HT-29 (cell line): ENCODE measurements at regions not wholly inside any gene's neighbourhood (a gene's known extent, or its start where the extent isn't known, plus 50 kb on each side); places are given as distances from the start of the nearest gene placed in this dataset.

ENCODE experiments used
- DNase-seq: peaks from one replicate; pipeline ENCODE4 v3.0.0-alpha.2; 2015; ENCODE audit warnings: low spot score

DNA sequence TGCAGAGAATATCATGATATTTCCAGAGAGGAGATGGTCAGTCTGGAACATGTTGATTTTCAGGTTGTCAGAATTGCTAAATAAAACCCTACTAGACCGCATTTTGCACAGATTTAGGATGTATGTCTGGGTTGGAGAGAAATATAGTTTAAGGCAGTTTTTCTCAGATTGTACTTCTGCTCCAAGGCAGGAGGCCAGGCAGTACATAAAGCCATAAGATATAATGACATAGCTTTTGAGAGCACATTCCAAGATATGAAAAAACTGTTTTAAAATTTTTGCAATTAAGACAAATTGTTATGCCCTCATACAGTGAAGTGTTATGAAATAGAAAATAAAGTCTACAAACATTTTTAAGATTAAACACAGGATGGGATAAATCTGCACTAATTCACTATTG lies 301.8 kb upstream of the CBLB start:
- no peak for DNase-seq

DNA sequence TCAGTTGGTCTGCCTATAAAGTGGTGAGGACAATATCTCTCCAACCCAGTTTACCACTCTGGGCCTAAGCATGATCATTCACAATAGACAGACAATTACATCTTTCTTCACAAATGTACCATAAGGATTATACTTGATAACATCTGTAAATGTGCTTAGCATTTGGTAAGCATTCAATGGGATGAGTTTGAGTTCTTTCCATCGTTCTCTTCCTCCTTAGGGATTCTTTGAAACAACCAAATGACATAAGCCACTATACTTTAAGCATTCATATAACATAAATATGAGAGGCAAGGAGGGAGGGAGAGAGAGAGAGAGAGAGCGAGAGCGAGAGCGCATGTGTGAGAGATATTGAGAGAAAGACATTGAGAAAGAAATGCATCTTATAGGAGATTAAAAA lies 303.3 kb upstream of the CBLB start:
- DNase-seq, result no peak

DNA sequence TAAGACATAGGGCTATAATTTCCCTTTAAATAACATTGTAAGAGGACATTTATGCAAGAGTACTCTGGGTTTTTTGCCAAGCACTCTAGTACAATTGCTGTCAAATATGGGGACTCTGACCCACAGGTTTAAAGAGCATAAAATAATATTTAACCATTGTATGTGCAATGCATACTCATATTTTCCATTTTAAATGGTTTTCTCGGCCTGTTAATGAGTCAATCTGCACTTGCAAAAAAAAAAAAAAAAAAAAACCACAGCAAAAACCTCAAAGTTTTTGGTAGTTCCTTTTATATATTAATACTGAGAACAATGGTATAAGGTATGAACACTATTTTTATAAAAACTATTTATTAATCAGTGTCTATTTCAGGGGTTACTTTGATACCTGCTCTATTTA lies 304.0 kb upstream of the CBLB start:
- DNase-seq, result no peak

DNA sequence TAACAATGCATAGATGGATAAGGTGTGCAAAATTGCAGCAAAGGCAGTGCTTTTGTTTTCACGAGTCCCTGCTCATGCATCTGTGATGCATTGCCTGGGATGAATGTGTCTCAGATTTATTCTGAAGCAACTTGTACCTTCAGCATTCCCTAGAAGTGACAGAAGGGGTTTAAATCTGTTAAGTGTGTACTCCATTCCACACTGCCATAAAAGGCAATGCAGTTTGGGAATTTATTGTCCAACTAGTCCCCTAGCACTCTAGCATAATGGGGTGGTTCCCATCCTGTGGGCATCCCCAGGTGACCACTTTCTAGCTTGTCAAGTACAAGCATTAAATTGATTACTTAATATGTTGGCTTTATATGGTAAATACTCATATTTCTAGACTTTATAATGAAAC lies 306.5 kb upstream of the CBLB start:
- no peak for DNase-seq

DNA sequence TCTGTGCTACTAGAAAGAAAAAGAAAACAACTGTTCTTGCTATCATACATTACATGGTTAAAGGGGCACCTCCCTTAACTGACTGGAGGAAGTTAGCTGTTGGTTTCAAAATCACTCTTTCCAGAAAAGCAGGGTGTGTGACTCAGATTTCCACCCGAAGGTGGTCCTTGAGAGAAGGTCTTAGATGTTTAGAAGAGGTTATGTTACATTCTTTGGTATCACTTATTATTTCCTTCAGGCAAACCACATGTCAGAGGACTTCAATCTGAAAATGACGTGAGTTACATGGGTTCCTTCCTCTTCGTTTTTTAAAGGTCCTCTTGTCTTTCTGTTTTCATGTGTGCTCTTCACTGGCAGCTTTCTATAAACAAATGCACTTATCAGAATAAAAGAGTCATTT lies 307.9 kb upstream of the CBLB start:
- no peak for DNase-seq

DNA sequence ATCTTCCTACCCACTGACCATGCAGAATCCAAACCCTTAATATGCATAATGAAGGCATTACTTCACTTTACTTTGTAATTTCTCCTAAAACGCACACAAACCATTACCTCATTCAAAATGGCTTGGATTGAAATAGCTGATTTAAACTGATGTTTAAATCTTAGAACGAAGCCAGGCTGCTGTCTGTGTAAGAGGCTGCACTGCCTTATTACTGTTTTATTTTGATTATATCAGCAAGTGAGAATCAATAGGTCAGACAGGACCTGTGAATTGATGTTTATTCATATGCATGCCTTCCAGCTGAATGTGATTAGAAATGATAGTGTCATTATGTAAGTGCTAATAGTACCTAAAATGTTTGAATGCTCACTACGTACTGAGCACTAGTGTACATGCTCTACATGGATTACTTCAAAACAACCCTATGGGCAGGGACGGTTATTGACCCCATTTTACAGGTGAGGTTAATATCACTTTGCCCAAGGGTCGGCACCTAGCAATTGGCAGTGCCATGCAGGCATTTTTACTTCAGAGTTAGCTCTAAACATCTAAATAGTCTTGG lies 314.2 kb upstream of the CBLB start:
- no peak for DNase-seq

- no peak for DNase-seq
Measured at GRCh38 chr3:106183762-106184391, 315.1 kb upstream of the CBLB start.

GRCh38 chr3:106184540-106185457 lies 316.0 kb upstream of the CBLB start:
- DNase-seq, result no peak

DNA sequence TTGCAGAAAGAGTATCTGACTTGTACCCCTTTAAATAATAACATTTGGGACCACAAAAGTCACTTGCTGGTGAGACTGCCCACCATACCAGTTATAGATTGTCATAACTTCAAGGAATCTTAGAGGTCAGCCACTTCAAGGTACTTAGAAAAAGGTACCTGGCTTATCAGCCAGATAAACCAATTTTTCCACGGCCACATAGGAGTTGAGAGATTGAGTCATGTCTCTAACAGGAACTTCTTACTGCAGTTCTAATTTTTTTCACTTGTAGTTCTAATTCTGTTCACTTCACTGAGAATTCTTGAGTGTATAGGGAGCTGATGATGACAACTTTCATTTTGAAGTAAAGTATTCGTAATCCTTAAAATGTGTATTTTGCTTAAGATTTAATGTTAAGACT lies 317.1 kb upstream of the CBLB start:
- no peak for DNase-seq

- DNase-seq, result no peak
Measured at GRCh38 chr3:106190296-106190695, 321.5 kb upstream of the CBLB start.

DNA sequence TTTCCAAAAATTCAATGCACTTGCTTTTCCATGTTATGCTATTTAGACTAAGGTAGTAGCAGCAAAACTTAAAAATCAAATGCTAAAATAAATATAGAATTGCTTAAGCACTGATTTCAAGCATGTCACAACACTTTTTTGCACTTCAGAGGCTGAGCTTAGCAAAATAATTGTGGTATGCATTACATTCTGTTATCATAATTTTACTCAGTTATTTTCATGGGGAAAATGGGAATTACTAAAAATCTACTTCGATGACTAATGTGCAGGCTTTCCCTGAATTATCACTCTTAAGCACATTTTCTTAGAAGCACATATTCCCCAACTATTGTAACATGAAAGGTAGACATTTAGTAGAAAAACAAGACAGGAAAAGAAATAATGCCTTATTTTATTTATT lies 322.4 kb upstream of the CBLB start:
- no peak for DNase-seq

DNA sequence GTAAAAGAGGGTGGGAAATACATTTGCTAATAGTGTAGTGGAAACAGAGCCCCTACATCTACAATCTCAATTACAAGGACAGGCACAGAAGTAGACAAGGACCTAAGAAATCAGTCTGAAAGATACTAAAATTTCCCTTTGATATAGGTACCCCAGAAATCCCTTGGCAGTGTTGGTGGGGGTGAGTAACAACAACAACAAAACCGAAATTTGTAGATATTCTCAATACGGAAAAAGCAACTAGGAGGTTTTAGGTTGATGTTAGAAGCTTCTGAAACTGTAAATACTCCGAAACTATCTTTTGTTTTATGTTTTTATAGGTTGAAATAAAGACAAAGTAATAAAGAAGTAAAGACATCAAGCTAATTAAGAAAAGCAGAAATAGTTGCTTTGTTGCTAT lies 323.1 kb upstream of the CBLB start:
- no peak for DNase-seq

GRCh38 chr3:106193876-106194275 lies 325.1 kb upstream of the CBLB start:
- DNase-seq, result no peak

DNA sequence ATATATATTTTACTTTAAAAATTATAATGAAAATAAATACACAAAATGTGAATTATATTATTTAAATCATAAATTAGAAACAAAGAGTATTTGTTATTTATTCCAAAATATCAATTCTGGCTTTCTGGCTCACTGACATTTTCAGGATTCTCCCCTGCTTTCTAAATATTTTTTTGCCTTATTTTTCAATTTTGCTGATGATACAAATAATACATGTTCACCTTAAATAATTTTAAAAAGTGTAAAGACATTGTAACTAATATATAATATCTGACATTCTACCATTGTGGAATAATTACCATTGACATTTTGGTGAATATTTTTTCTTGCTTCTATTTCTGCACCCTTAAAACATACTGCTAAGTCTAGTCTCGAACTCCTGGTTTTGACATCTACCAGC lies 325.9 kb upstream of the CBLB start:
- no peak for DNase-seq

- no peak for DNase-seq
Measured at GRCh38 chr3:106197532-106198194, 328.9 kb upstream of the CBLB start.

DNA sequence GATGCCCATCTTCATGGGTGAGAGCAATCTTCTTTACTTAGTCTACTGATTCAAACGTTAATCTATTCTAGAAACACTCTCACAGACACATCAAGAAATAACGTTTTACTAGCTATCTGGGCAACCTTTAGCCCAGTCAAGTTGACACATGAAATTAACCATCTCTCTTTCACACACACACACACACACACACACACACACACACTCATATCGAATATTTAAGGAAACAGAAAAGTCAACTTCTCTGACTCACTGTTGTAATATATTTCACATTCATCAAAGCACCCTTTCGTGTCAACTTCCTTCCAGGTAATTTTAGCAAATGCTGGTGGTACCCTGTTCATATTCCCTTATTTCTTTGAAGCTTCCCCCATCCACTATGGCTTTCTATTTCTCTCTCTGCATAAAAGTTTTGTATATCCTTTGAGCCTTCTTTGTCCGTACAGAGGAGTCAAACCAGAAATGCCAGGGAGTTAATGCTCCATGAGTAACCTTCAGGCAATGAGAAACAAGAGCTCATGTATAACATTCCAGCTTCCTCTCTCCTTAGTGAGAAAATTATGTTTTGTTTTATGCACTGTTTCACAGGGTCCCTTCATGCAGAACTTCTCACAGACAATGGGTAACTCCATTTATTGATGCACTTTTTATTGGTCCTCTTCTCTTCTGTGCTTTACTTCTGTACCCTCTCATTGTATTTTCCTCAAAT lies 335.5 kb upstream of the CBLB start:
- DNase-seq, result no peak

DNA sequence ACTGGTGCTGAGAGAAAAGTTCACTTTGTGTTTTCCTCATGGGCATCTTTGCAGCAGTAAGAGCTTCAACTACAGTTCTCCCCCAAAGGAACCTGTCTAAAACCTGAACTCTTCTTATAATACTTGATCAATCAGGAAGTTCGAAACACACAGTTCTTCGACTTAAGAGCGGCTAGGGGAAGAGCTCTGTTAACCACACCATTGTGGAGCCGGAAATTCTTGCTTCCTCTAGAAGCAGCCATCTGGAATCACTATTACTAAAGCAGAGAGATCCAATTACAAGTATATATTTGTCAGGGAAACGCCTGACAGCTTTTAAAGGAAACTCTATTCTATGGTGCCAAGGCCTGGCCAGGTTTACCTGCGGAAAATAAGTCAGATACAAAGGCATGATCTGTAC lies 337.3 kb upstream of the CBLB start:
- no peak for DNase-seq

- no peak for DNase-seq
Measured at GRCh38 chr3:106206613-106207012, 337.8 kb upstream of the CBLB start.

- DNase-seq, result no peak
Measured at GRCh38 chr3:106208251-106208650, 339.4 kb upstream of the CBLB start.

GRCh38 chr3:106208967-106209366 lies 340.2 kb upstream of the CBLB start:
- DNase-seq, result peak; percentile 47

GRCh38 chr3:106209482-106209881 lies 340.7 kb upstream of the CBLB start:
- DNase-seq, result no peak

GRCh38 chr3:106210923-106211322 lies 342.1 kb upstream of the CBLB start:
- DNase-seq, result no peak
